Transverse colon (tissue), 4 donors: ENCODE measurements at regions not wholly inside any gene's neighbourhood (a gene's known extent, or its start where the extent isn't known, plus 50 kb on each side); places are given as distances from the start of the nearest gene placed in this dataset.
A peak's percentile ranks its signal among the peaks of the same experiment; 100 is the strongest.

Experiments used
- DNase-seq: peaks from one replicate; pipeline ENCODE4 v3.0.0-alpha.2; 2019
- H3K27ac ChIP-seq, 4 donors: fragments of 200-600 bp; sonication (generic); 2 replicates each; pipeline ENCODE4 v1.5.1; 2016 to 2018; ENCODE audit warnings: inconsistent platforms in 4 of 4
- H3K27me3 ChIP-seq: fragments of 200-600 bp; sonication (generic); 2 replicates; pipeline ENCODE4 v1.5.1; 2017; ENCODE audit warnings: inconsistent platforms
- H3K36me3 ChIP-seq, 4 donors: fragments of 200-600 bp; sonication (generic); 2 replicates each; pipeline ENCODE4 v1.5.1; 2017 to 2019; ENCODE audit warnings: inconsistent platforms in 4 of 4
- H3K4me1 ChIP-seq, 4 donors: fragments of 200-600 bp; sonication (generic); 2 replicates each; pipeline ENCODE4 v1.5.1; 2017 to 2020; ENCODE audit warnings: inconsistent platforms in 4 of 4
- H3K4me3 ChIP-seq, 4 donors: fragments of 200-600 bp; sonication (generic); 1 replicate in 1 of 4; 2 replicates in 3 of 4; pipeline versions ENCODE4 v1.5.1 to v1.6.1; 2017 to 2019; ENCODE audit warnings: inconsistent platforms in 4 of 4
- H3K9me3 ChIP-seq, 2 donors: fragments of 200-600 bp; sonication (generic); 2 replicates each; pipeline ENCODE4 v1.5.1; 2017 to 2019; ENCODE audit warnings: inconsistent platforms in 2 of 2
- EP300 ChIP-seq: sonication (generic); formaldehyde crosslinking; IDR thresholded peaks from one replicate; pipeline ENCODE4 v1.6.1; 2017; ENCODE audit warnings: antibody characterized with exemption, low read depth
- POLR2A ChIP-seq: fragments of 450-650 bp; IDR thresholded peaks from one replicate; pipeline ENCODE4 v1.6.1; 2016; ENCODE audit warnings: antibody characterized with exemption, mild to moderate bottlenecking, moderate library complexity
- POLR2AphosphoS5 ChIP-seq, 3 donors: sonication (generic); formaldehyde crosslinking; IDR thresholded peaks; one replicate each; pipeline ENCODE4 v1.6.1; 2016; ENCODE audit warnings: antibody characterized with exemption in 3 of 3
- WGBS, 2 donors: methylation state at CpG; one replicate each; pipeline ENCODE4 v1.1.5; 2018; ENCODE audit warnings: low coverage in 1 of 2; 5-methylcytosine and 5-hydroxymethylcytosine counted together
- in situ Hi-C, 4 donors: fragments of 200-750 bp; cut with MboI; loops; one replicate each; pipeline versions ENCODE4 v1.15.0 to v1.15.1; 2017; ENCODE audit warnings: low sequenced_read_pairs in 3 of 4, low pct_ligation_motif_present in 1 of 4, low pct_unique_long_range_greater_than_20kb in 1 of 4
- intact Hi-C: fragments of 100-400 bp; cut with DNase I; formaldehyde crosslinking; loops from one replicate; pipeline ENCODE4 v1.15.1; 2023; ENCODE audit warnings: low total_unique reads
- TF ChIP-seq, protein P1 (sequence below), 5 experiments: fragments of 200-600 bp in 3 of 5; fragments of 450-650 bp in 2 of 5; sonication (generic) in 3 of 5; IDR thresholded peaks; 1 replicate in 2 of 5; 2 replicates in 3 of 5; pipeline ENCODE4 v1.5.1; 2016 to 2017; ENCODE audit warnings: antibody characterized with exemption in 5 of 5, inconsistent platforms in 3 of 5, mild to moderate bottlenecking in 2 of 5, moderate library complexity in 1 of 5

DNA sequence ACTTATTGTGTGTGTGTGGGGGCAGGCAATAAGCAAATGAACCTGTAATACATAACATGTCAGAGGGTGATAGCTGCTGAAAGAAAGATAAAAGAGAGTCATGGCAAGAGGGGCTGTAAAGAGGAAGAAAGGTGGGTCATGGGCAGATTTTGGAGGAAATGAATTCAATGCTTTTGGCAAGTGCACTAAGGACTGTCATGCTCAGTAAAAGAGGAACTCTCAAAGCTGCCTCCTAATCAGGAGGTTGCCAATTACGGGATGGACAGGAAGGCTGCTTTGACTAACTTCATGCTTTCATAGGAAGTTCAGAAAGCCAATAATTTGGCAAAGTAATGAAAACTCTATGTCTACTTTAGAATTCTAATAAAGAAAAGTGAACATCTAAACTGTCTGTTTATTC is 401.2 kb downstream of the SH2D4B start:
- no peak for TF ChIP-seq POLR2AphosphoS5 (IDR thresholded peaks at IDR 0.05)
- no peak for TF ChIP-seq POLR2A
- no peak for TF ChIP-seq EP300
- TF ChIP-seq, protein P1, sequence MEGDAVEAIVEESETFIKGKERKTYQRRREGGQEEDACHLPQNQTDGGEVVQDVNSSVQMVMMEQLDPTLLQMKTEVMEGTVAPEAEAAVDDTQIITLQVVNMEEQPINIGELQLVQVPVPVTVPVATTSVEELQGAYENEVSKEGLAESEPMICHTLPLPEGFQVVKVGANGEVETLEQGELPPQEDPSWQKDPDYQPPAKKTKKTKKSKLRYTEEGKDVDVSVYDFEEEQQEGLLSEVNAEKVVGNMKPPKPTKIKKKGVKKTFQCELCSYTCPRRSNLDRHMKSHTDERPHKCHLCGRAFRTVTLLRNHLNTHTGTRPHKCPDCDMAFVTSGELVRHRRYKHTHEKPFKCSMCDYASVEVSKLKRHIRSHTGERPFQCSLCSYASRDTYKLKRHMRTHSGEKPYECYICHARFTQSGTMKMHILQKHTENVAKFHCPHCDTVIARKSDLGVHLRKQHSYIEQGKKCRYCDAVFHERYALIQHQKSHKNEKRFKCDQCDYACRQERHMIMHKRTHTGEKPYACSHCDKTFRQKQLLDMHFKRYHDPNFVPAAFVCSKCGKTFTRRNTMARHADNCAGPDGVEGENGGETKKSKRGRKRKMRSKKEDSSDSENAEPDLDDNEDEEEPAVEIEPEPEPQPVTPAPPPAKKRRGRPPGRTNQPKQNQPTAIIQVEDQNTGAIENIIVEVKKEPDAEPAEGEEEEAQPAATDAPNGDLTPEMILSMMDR (IDR thresholded peaks at IDR 0.05): no peak
- H3K36me3 ChIP-seq: no peaks in the 10 kb centered on the region
- H3K9me3 ChIP-seq: no peaks in the 10 kb centered on the region
- H3K27ac ChIP-seq: no peak overlapping the region
- in situ Hi-C loops: loop anchor here in 1 of 4 donors (25.0 kb wide), 1 partner anchor 277 kb away; no protein-coding TSS in a partner anchor
- H3K4me1 ChIP-seq: no peaks in the 10 kb centered on the region
- no peak for DNase-seq
- intact Hi-C loops: no loop called here
- no peak overlapping the region for H3K4me3 ChIP-seq
- WGBS, 2 donors: 42 to 67% methylated on average over 1 of the region's 1 CpG
- H3K27me3 ChIP-seq: no peaks in the 10 kb centered on the region

DNA sequence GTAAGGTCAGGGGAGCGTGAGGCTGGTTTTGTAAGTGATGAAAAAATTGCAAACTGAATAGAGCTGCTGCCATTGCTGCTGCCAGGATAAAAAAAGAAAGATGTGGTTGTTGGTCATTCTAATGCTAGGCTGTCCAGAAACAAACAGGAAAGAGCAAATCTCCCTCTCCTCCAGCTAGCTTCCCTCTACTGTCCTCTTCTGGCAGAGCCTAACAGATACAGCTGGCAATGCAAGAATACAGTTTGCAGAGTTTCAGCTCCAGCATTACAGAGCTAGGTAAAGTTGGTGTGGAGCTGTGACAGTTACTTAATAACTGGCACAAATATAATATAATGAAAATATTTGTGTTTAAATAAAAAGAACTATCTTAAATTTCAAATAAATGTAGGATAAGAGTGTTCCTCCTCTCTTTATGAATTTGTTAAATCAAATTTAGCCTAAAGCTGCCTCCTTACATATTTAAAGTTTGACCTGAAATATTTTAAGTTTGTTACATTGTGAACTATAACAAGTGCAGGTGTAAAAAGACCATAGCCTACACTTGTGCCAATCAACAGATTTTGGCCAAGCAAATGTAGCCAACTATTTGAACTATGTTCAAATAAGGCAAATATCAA is 407.7 kb downstream of the SH2D4B start:
- Histone ChIP-seq H3K9me3 (no peaks in the 10 kb centered on the region), H3K4me3 (no peak overlapping the region), H3K27me3 (no peaks in the 10 kb centered on the region), H3K36me3 (no peaks in the 10 kb centered on the region), H3K4me1 (no peaks in the 10 kb centered on the region), H3K27ac (no peak overlapping the region)
- intact Hi-C loops: no loop called here
- TF ChIP-seq POLR2AphosphoS5 (IDR thresholded peaks at IDR 0.05): no peak
- TF ChIP-seq, protein P1 (IDR thresholded peaks at IDR 0.05): peak; percentile 8 to 33 (median 24)
- DNase-seq: no peak
- WGBS, 2 donors: 62% methylated on average over 1 of the region's 1 CpG; no CpG with 5 or more reads in 1 of the 2 donors
- in situ Hi-C loops: loop anchor here in 1 of 4 donors (25.0 kb wide), 1 partner anchor 283 kb away; no protein-coding TSS in a partner anchor

DNA sequence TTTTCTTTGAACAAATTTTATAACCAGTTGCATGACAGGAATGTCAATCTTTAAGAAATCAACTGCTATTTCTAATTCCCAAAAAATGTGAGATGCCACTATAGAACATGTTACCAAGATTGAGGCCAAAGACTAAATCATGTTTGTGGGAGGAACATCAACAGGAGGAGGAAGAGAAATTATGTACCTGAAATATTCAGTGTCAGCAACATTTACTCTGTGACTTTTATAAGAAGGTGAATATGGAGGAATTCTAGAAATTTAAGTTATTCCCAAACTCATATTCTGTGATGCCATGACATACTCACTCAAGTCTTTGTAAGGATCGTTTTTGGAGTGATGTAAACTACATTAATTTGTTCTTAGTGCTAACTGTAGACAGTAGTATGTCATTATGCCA is 408.4 kb downstream of the SH2D4B start:
- in situ Hi-C loops: loop anchor here in 1 of 4 donors (25.0 kb wide), 1 partner anchor 284 kb away; no protein-coding TSS in a partner anchor
- intact Hi-C loops: no loop called here
- no peak for DNase-seq
- Histone ChIP-seq H3K36me3 (no peaks in the 10 kb centered on the region), H3K27me3 (no peaks in the 10 kb centered on the region), H3K27ac (no peak overlapping the region), H3K4me1 (no peaks in the 10 kb centered on the region), H3K9me3 (no peaks in the 10 kb centered on the region), H3K4me3 (no peak overlapping the region)
- 50 to 55% methylated on average over 1 of the region's 1 CpG for WGBS, 2 donors
- TF ChIP-seq EP300 (no peak), POLR2A (no peak), POLR2AphosphoS5 (IDR thresholded peaks at IDR 0.05) (no peak)
- TF ChIP-seq, protein P1 (IDR thresholded peaks at IDR 0.05): no peak

DNA sequence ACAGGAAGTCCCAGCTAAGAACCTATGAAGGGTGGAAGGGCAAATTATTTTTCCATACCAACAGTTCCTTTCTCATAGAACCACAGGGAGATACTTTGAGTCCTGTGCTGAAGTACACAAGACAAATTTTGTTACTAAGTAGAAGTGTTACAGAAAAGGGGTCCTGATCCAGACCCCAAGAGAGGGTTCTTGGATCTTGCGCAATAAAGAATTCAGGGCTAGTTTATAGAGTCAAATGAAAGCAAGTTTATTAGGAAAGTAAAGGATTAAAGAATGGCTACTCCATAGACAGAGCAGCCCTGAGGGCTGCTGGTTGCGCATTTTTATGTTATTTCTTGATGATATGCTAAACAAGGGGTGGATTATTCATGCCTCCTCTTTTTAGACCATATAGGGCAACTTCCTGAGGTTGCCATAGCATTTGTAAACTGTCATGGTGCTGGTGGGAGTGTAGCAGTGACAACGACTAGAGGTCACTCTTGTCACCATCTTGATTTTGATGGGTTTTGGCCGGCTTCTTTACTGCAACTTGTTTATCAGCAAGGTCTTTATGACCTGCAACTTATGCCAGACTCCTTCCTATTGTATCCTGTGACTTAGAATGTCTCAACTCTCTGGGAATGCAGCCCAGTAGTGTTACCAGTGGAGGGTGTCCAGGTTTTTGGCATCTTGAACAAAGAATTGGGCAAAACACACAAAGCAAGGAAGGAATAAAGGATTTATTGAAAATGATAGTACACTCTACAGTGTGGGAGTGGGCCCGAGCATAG is 409.4 kb downstream of the SH2D4B start:
- Histone ChIP-seq H3K4me3 (no peak overlapping the region), H3K9me3 (no peaks in the 10 kb centered on the region), H3K27me3 (no peaks in the 10 kb centered on the region), H3K36me3 (no peaks in the 10 kb centered on the region), H3K4me1 (no peaks in the 10 kb centered on the region), H3K27ac (no peak overlapping the region)
- DNase-seq: no peak
- in situ Hi-C loops: loop anchor here in 1 of 4 donors (25.0 kb wide), 1 partner anchor 285 kb away; no protein-coding TSS in a partner anchor
- WGBS, 2 donors: 75 to 80% methylated on average over 4 to 5 of the region's 5 CpGs
- TF ChIP-seq POLR2A: no peak
- TF ChIP-seq EP300: no peak
- TF ChIP-seq POLR2AphosphoS5 (IDR thresholded peaks at IDR 0.05): no peak
- TF ChIP-seq, protein P1 (IDR thresholded peaks at IDR 0.05): no peak
- intact Hi-C loops: no loop called here
